ENCODE measurements at regions not wholly inside any gene's neighbourhood (a gene's known extent, or its start where the extent isn't known, plus 50 kb on each side); places are given as distances from the start of the nearest gene placed in this dataset.

GRCh38 chr12:106004289-106004688, 134.5 kb downstream of the NUAK1 start:
- no peak for DNase-seq (ENCODE audit: low read depth in 2 of 2)
- TF ChIP-seq CTCF (IDR thresholded peaks at IDR 0.05; ENCODE audit: low read depth, low read length), result no peak
- H3K4me3 ChIP-seq (replicated peaks in 1 of 2; ENCODE audit: low read depth in 2 of 2, low read length in 2 of 2), result no peak overlapping the region

DNA sequence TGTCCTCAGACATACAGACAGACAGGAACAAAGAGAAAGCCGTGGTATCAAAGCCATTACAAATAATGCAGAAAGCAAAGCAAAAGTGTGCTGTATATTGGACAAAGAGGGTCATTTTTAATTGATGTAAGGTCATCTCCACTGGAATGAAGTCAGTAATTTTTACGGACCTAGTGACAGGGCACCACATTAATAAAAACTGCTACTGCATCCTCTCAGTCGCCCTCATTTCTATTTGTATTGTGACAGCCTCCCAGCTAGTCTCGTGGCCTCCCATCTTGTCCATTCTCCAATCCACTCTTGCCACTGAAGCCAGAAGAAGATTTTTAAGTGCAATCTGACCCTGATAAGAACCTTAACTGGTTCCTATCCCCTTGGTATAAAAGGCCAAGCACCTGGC, 132.4 kb downstream of the NUAK1 start:
- no peak for DNase-seq (ENCODE audit: low read depth in 2 of 2)
- H3K4me3 ChIP-seq (replicated peaks in 1 of 2; ENCODE audit: low read depth in 2 of 2, low read length in 2 of 2), result no peak overlapping the region
- TF ChIP-seq CTCF (IDR thresholded peaks at IDR 0.05; ENCODE audit: low read depth, low read length), result no peak

DNA sequence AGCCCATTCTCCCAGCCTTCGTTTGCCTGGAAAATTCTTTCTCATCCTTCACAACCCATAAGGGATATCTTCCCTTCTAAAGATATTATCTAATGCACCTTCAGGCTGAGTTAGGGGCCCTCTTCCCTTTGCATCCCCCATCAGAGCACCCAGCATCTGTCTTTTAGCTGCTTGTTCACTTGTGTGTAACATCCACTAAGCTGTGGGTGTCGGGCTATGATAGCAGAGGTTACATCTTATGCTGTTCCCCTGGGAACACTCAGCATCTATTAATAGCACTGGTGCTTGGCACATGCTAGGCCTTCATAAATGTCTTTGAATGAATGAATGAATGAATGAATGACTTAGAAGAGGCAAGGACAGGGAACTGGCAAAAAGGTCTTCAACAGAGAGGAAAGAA, 131.8 kb downstream of the NUAK1 start:
- no peak for DNase-seq (ENCODE audit: low read depth in 2 of 2)
- no peak for TF ChIP-seq CTCF (IDR thresholded peaks at IDR 0.05; ENCODE audit: low read depth, low read length)
- H3K4me3 ChIP-seq (replicated peaks in 1 of 2; ENCODE audit: low read depth in 2 of 2, low read length in 2 of 2), result no peak overlapping the region

- no peak for DNase-seq (ENCODE audit: low read depth in 2 of 2)
- H3K4me3 ChIP-seq (replicated peaks in 1 of 2; ENCODE audit: low read depth in 2 of 2, low read length in 2 of 2), result no peak overlapping the region
- TF ChIP-seq CTCF (IDR thresholded peaks at IDR 0.05; ENCODE audit: low read depth, low read length), result no peak
Measured at GRCh38 chr12:106010741-106011140, 128.0 kb downstream of the NUAK1 start.
